Colonic mucosa (tissue), 4 donors: ENCODE measurements at regions not wholly inside any gene's neighbourhood (a gene's known extent, or its start where the extent isn't known, plus 50 kb on each side); places are given as distances from the start of the nearest gene placed in this dataset.

Source experiments
- DNase-seq: peaks from one replicate; pipeline ENCODE4 v3.0.0-alpha.2; 2020
- H3K27ac ChIP-seq: fragments of 200-600 bp; one replicate; pipeline ENCODE4 v1.8.0; 2021
- H3K27me3 ChIP-seq: fragments of 200-600 bp; one replicate; pipeline ENCODE4 v1.8.0; 2021
- H3K36me3 ChIP-seq: fragments of 200-600 bp; one replicate; pipeline ENCODE4 v1.8.0; 2021
- H3K4me1 ChIP-seq: fragments of 200-600 bp; one replicate; pipeline ENCODE4 v1.8.0; 2021; ENCODE audit warnings: mild to moderate bottlenecking
- H3K4me3 ChIP-seq: fragments of 200-600 bp; one replicate; pipeline ENCODE4 v1.8.0; 2021
- H3K9ac ChIP-seq, 2 donors: one replicate each; pipeline ENCODE4 v1.7.0; 2013; ENCODE audit warnings: control low read depth in 2 of 2, low read depth in 2 of 2, low read length in 2 of 2
- H3K9me3 ChIP-seq: fragments of 200-600 bp; one replicate; pipeline ENCODE4 v1.8.0; 2021
- CTCF ChIP-seq: fragments of 200-600 bp; IDR thresholded peaks from one replicate; pipeline ENCODE4 v1.8.0; 2022; ENCODE audit warnings: antibody characterized with exemption, mild to moderate bottlenecking
- intact Hi-C: fragments of 100-400 bp; cut with DNase I; formaldehyde crosslinking; loops from one replicate; pipeline ENCODE4 v1.14.1; 2022
- donor health status: healthy.
- donor health status: DM: no; HTN: no; CAD: no.
- donor health status: DM: no; HTN: no; CAD: no.

GRCh38 chr5:120994112-120994511, 530.0 kb downstream of the PRR16 start:
- no peak overlapping the region for H3K27ac ChIP-seq
- intact Hi-C loops: no loop called here
- no peak for DNase-seq
- no peaks in the 10 kb centered on the region for H3K4me1 ChIP-seq
- H3K9ac ChIP-seq: no peak overlapping the region
- H3K4me3 ChIP-seq: no peak overlapping the region
- no peaks in the 10 kb centered on the region for H3K36me3 ChIP-seq
- no peaks in the 10 kb centered on the region for H3K9me3 ChIP-seq
- H3K27me3 ChIP-seq: no peaks in the 10 kb centered on the region
- no peak for TF ChIP-seq CTCF

GRCh38 chr5:120999550-120999949, 535.5 kb downstream of the PRR16 start:
- Histone ChIP-seq H3K9me3 (no peaks in the 10 kb centered on the region), H3K27me3 (no peaks in the 10 kb centered on the region), H3K27ac (no peak overlapping the region), H3K4me3 (no peak overlapping the region), H3K36me3 (no peaks in the 10 kb centered on the region), H3K4me1 (no peaks in the 10 kb centered on the region), H3K9ac (no peak overlapping the region)
- intact Hi-C loops: no loop called here
- TF ChIP-seq CTCF: no peak
- DNase-seq: no peak

- no peaks in the 10 kb centered on the region for H3K27me3 ChIP-seq
- no peaks in the 10 kb centered on the region for H3K4me1 ChIP-seq
- H3K36me3 ChIP-seq: no peaks in the 10 kb centered on the region
- H3K9ac ChIP-seq: no peak overlapping the region
- intact Hi-C loops: no loop called here
- H3K4me3 ChIP-seq: no peak overlapping the region
- DNase-seq: no peak
- no peaks in the 10 kb centered on the region for H3K9me3 ChIP-seq
- no peak overlapping the region for H3K27ac ChIP-seq
- no peak for TF ChIP-seq CTCF
Observed at GRCh38 chr5:121006217-121006616, 542.1 kb downstream of the PRR16 start.

GRCh38 chr5:121008041-121008440, 543.9 kb downstream of the PRR16 start:
- TF ChIP-seq CTCF: no peak
- H3K9me3 ChIP-seq: no peaks in the 10 kb centered on the region
- no peaks in the 10 kb centered on the region for H3K27me3 ChIP-seq
- no peak overlapping the region for H3K9ac ChIP-seq
- intact Hi-C loops: no loop called here
- no peak for DNase-seq
- no peaks in the 10 kb centered on the region for H3K36me3 ChIP-seq
- no peak overlapping the region for H3K4me3 ChIP-seq
- no peak overlapping the region for H3K27ac ChIP-seq
- no peaks in the 10 kb centered on the region for H3K4me1 ChIP-seq

- no peak overlapping the region for H3K9ac ChIP-seq
- H3K27me3 ChIP-seq: no peaks in the 10 kb centered on the region
- no peak overlapping the region for H3K27ac ChIP-seq
- no peaks in the 10 kb centered on the region for H3K36me3 ChIP-seq
- TF ChIP-seq CTCF: no peak
- intact Hi-C loops: no loop called here
- no peak for DNase-seq
- no peaks in the 10 kb centered on the region for H3K4me1 ChIP-seq
- H3K9me3 ChIP-seq: no peaks in the 10 kb centered on the region
- H3K4me3 ChIP-seq: no peak overlapping the region
Observed at GRCh38 chr5:121009058-121009457, 545.0 kb downstream of the PRR16 start.

DNA sequence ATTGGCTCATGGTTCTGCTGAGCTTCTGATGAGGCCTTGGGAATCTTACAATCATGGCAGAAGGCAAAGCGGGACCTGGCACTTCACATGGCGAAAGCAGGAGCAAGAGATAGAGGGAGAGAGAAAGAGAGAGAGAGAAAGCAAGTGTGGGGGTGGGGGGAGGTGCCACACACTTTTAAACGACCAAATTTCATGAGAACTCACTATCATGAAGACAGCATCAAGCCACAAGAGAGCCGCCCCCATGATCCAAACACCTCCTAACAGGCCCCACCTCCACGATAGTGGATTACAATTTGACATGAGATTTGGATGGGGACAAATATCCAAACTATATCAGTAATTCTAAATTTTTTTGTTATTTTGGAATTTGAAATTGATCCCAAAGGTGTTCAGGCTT, 553.9 kb downstream of the PRR16 start:
- Histone ChIP-seq H3K4me3 (no peak overlapping the region), H3K27me3 (no peaks in the 10 kb centered on the region), H3K9ac (no peak overlapping the region), H3K36me3 (no peaks in the 10 kb centered on the region), H3K27ac (no peak overlapping the region), H3K9me3 (no peaks in the 10 kb centered on the region), H3K4me1 (no peaks in the 10 kb centered on the region)
- TF ChIP-seq CTCF: no peak
- DNase-seq: no peak
- intact Hi-C loops: no loop called here
